Body of pancreas (tissue), 4 donors: ENCODE measurements at regions not wholly inside any gene's neighbourhood (a gene's known extent, or its start where the extent isn't known, plus 50 kb on each side); places are given as distances from the start of the nearest gene placed in this dataset.
"Not testable (repeated sequence)": the region's sequence is repeated elsewhere in the genome, so short reads cannot be mapped to it uniquely, and the experiment has no call there.

ENCODE experiments used
- CTCF ChIP-seq, 7 experiments: fragments of 450-650 bp in 4 of 7; fragments of 200-600 bp in 3 of 7; sonication (generic) in 3 of 7; IDR thresholded peaks; one replicate each; pipeline ENCODE4 v1.5.1; 2016 to 2019; ENCODE audit warnings: antibody characterized with exemption in 7 of 7
- POLR2A ChIP-seq, 3 donors: fragments of 450-650 bp; IDR thresholded peaks; one replicate each; pipeline ENCODE4 v1.6.1; 2016; ENCODE audit warnings: antibody characterized with exemption in 3 of 3, mild to moderate bottlenecking in 2 of 3

DNA sequence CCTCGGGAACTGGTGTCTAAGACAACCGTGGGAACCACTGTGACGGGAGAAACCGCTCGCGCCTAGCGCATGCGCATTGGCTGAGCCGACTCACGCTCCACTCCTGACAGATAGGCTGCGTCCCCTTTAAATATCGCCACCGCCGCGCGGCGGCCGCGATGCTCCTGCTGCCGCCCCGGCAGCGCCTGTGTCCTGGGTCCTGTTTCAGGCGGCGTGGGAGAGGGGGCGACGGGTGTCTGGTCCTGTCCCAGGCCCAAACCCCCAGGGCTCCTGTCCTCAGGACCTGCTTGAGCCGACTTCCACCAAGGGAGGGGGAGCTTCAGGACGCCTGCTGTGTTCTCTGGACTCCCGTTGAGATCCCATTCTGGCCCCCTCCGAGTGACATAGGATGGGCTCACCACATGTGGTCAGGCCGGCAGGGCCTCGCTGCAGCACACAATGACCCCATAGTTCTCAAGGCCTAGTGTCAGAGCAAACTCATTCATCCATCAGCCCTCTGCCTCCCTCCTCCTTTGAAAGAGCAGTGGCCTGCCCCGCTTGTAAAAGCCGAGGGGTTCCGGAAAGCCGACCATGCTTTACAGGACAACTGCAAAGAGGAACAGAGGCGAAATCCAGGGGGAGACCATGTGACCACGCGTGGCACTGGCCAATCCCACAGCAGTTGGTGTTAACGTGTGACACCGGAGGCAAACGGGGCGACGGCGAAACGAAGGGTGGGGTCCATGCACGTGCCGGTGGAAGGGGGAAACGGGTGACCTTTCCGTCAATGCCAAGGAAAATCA is 710.0 kb upstream of the TPTE start:
- TF ChIP-seq CTCF, POLR2A (IDR thresholded peaks at IDR 0.05): not testable (repeated sequence)
